ENCODE measurements at regions not wholly inside any gene's neighbourhood (a gene's known extent, or its start where the extent isn't known, plus 50 kb on each side); places are given as distances from the start of the nearest gene placed in this dataset.
"Not testable (repeated sequence)": the region's sequence is repeated elsewhere in the genome, so short reads cannot be mapped to it uniquely, and the experiment has no call there.

- Mint-ChIP-seq H3K9me3 (no peaks in the 10 kb centered on the region), H3K4me3 (no peak overlapping the region), H3K36me3 (ENCODE audit: low read depth) (no peaks in the 10 kb centered on the region), H3K27me3 (ENCODE audit: low read depth) (no peaks in the 10 kb centered on the region), H3K27ac (no peak overlapping the region), H3K4me1 (no peaks in the 10 kb centered on the region)
- no peak for TF ChIP-seq CTCF (IDR thresholded peaks at IDR 0.05; ENCODE audit: unreplicated experiment in 3 of 3)
These were observed 101.2 kb upstream of the STEAP1 start for GRCh38 chr7:90053094-90053493.

GRCh38 chr7:90061077-90061476, 93.2 kb upstream of the STEAP1 start:
- Mint-ChIP-seq H3K36me3 (ENCODE audit: low read depth) (no peaks in the 10 kb centered on the region), H3K27ac (no peak overlapping the region), H3K4me1 (no peaks in the 10 kb centered on the region), H3K27me3 (ENCODE audit: low read depth) (no peaks in the 10 kb centered on the region), H3K4me3 (no peak overlapping the region), H3K9me3 (no peaks in the 10 kb centered on the region)
- TF ChIP-seq CTCF (IDR thresholded peaks at IDR 0.05; ENCODE audit: unreplicated experiment in 3 of 3) = no peak

GRCh38 chr7:90064370-90064769, 89.9 kb upstream of the STEAP1 start:
- Mint-ChIP-seq H3K4me3 (no peak overlapping the region), H3K9me3 (peaks cover 2% of the 10 kb centered on the region), H3K27ac (no peak overlapping the region), H3K4me1 (no peaks in the 10 kb centered on the region), H3K36me3 (ENCODE audit: low read depth) (no peaks in the 10 kb centered on the region), H3K27me3 (ENCODE audit: low read depth) (no peaks in the 10 kb centered on the region)
- TF ChIP-seq CTCF (IDR thresholded peaks at IDR 0.05; ENCODE audit: unreplicated experiment in 3 of 3) = no peak

- no peaks in the 10 kb centered on the region for H3K4me1 Mint-ChIP-seq
- no peak for TF ChIP-seq CTCF (IDR thresholded peaks at IDR 0.05; ENCODE audit: unreplicated experiment in 3 of 3)
- no peaks in the 10 kb centered on the region for H3K36me3 Mint-ChIP-seq (ENCODE audit: low read depth)
- no peaks in the 10 kb centered on the region for H3K27me3 Mint-ChIP-seq (ENCODE audit: low read depth)
- peaks cover 6% of the 10 kb centered on the region for H3K9me3 Mint-ChIP-seq
- H3K4me3 Mint-ChIP-seq = no peak overlapping the region
- H3K27ac Mint-ChIP-seq = no peak overlapping the region
These were observed 87.1 kb upstream of the STEAP1 start for GRCh38 chr7:90067171-90067570.

GRCh38 chr7:90070238-90070637, 84.0 kb upstream of the STEAP1 start:
- H3K36me3 Mint-ChIP-seq (ENCODE audit: low read depth); H3K4me1 Mint-ChIP-seq; H3K27me3 Mint-ChIP-seq (ENCODE audit: low read depth); H3K27ac Mint-ChIP-seq; H3K4me3 Mint-ChIP-seq: not testable (repeated sequence)
- peaks cover 15% of the 10 kb centered on the region for H3K9me3 Mint-ChIP-seq

- H3K9me3 Mint-ChIP-seq = peaks cover 3% of the 10 kb centered on the region
- H3K27ac Mint-ChIP-seq = no peak overlapping the region
- no peaks in the 10 kb centered on the region for H3K36me3 Mint-ChIP-seq (ENCODE audit: low read depth)
- no peak for TF ChIP-seq CTCF (IDR thresholded peaks at IDR 0.05; ENCODE audit: unreplicated experiment in 3 of 3)
- no peak overlapping the region for H3K4me3 Mint-ChIP-seq
- no peaks in the 10 kb centered on the region for H3K4me1 Mint-ChIP-seq
- H3K27me3 Mint-ChIP-seq (ENCODE audit: low read depth) = no peaks in the 10 kb centered on the region
These were observed 75.3 kb upstream of the STEAP1 start for GRCh38 chr7:90078921-90079320.

- Mint-ChIP-seq H3K4me1 (no peaks in the 10 kb centered on the region), H3K4me3 (no peak overlapping the region), H3K27me3 (ENCODE audit: low read depth) (no peaks in the 10 kb centered on the region), H3K36me3 (ENCODE audit: low read depth) (no peaks in the 10 kb centered on the region), H3K27ac (no peak overlapping the region), H3K9me3 (no peaks in the 10 kb centered on the region)
- no peak for TF ChIP-seq CTCF (IDR thresholded peaks at IDR 0.05; ENCODE audit: unreplicated experiment in 3 of 3)
These were observed 72.6 kb upstream of the STEAP1 start for GRCh38 chr7:90081621-90082020.

Measured in nephron (organoid).